ENCODE measurements at regions not wholly inside any gene's neighbourhood (a gene's known extent, or its start where the extent isn't known, plus 50 kb on each side); places are given as distances from the start of the nearest gene placed in this dataset.
"Not testable (repeated sequence)": the region's sequence is repeated elsewhere in the genome, so short reads cannot be mapped to it uniquely, and the experiment has no call there.

- DNase-seq (ENCODE audit: low read depth in 3 of 3): no peak
These were observed 130.8 kb upstream of the PRR20G start for GRCh38 chr3:127418560-127419147.

- no peak for DNase-seq (ENCODE audit: low read depth in 3 of 3)
These were observed 130.1 kb upstream of the PRR20G start for GRCh38 chr3:127417709-127418559.

GRCh38 chr3:127413871-127414270, 126.0 kb upstream of the PRR20G start:
- DNase-seq (ENCODE audit: low read depth in 3 of 3): no peak

GRCh38 chr3:127413318-127413673, 125.5 kb upstream of the PRR20G start:
- no peak for DNase-seq (ENCODE audit: low read depth in 3 of 3)

DNA sequence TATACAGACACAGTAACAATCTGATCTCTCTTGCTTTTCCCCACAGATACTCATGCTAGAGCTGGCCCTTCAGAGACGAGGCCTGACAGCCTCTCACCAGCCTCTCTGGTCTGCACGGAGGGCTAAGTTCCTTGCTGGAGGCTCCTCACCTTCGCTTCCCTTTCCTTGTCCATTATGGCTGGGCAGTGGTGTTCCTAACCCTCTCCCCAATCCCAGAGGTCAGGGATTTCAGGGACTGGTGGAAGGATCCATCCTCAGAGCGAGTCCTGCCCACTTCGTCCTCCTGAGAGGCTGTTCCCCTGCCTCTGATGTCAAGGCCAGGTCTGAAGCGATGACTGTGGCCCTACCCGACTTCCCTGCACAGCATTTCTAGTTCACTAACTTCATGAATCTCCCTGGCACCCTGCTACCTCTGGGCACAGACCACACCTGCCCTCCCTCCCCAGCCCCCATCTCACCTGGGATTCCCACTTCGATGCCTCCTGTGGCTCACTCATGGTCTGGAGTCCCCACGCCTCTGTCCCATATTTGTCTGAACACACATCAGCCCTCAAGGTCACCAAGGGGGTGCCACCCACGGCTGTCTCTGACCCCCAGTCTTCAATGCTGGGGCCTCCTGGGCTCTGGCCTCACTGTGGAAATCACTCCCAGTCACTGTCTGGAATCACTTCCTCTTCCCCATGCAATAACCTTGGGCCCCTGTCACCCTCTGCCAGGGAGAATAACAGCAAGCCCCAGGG, 124.9 kb upstream of the PRR20G start:
- DNase-seq (ENCODE audit: low read depth in 3 of 3): no peak

DNA sequence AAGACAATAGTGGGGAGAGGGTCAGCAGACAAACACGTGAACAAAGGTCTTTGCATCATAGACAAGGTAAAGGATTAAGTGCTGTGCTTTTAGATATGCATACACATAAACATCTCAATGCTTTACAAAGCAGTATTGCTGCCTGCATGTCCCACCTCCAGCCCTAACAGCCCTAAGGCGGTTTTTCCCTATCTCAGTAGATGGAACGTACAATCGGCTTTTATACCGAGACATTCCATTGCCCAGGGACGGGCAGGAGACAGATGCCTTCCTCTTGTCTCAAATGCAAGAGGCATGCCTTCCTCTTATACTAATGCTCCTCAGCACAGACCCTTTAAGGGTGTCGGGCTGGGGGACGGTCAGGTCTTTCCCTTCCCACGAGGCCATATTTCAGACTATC, 124.0 kb upstream of the PRR20G start:
- not testable (repeated sequence) for DNase-seq (ENCODE audit: low read depth in 3 of 3)

DNA sequence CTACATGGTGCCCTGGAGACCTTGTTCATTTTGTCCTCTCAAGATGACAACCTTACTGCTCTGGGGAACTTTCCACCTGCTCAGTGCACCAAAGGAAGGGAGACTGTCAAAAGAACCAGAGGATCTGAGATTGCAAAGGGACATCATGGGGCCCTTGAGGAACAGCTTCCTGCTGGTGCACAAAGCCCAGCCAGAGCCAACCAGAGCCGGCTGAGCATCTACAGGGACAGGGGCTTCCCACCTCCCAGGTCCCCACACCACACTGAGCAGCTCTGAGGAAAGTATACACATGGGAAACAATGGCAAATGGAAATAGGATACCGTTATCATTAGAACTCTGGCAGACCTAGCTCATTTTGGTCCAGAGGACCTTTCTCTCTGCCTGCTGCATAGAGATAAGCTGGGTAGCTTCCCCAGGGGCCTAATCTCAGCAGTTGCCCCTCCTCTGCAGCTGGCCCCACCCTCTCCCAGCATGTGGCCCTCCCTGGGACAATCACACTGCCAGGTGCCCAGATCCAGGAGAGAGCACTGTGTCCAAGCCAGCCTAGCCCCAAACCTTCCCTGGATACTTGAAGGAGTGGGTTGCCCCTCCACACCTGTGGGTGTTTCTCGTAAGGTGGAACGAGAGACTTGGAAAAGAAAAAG, 123.4 kb upstream of the PRR20G start:
- no peak for DNase-seq (ENCODE audit: low read depth in 3 of 3)

GRCh38 chr3:127410678-127411077, 122.8 kb upstream of the PRR20G start:
- no peak for DNase-seq (ENCODE audit: low read depth in 3 of 3)

- no peak for DNase-seq (ENCODE audit: low read depth in 3 of 3)
These were observed 122.3 kb upstream of the PRR20G start for GRCh38 chr3:127410137-127410488.

DNA sequence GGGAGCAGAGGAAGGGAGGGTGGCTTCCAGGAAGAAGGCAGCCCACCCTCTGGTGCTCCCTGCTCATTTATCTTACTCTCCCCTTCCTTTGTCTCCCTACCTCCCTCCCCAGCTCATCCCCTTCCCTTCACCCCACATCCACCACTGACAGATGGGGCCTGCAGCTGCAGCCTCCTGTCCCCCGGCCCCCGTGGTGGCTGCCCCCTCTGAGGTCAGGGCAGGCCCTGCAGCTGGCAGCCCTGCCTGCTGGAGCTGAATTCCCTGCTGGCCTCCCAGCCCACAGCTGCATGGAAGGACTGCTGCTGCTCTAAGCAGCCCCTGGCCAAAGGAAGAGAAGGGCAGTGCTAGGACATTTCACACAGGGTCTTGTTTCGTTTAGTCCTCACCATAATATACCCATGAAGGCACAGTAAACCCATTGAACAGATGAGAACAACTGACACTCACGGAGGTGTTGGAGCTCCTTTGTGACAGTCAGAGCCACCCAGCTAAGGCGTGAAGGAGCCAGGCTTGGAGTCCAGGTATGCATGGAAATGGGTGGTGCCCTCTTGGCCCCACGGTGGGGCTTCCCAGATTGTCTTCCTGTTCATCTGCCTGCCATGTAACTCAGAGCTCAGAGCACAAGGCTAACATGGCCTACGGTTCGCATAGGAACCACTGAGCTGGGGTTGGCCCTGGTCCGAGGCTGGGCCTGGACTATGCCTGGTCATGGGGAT, 121.7 kb upstream of the PRR20G start:
- DNase-seq (ENCODE audit: low read depth in 3 of 3): no peak

DNA sequence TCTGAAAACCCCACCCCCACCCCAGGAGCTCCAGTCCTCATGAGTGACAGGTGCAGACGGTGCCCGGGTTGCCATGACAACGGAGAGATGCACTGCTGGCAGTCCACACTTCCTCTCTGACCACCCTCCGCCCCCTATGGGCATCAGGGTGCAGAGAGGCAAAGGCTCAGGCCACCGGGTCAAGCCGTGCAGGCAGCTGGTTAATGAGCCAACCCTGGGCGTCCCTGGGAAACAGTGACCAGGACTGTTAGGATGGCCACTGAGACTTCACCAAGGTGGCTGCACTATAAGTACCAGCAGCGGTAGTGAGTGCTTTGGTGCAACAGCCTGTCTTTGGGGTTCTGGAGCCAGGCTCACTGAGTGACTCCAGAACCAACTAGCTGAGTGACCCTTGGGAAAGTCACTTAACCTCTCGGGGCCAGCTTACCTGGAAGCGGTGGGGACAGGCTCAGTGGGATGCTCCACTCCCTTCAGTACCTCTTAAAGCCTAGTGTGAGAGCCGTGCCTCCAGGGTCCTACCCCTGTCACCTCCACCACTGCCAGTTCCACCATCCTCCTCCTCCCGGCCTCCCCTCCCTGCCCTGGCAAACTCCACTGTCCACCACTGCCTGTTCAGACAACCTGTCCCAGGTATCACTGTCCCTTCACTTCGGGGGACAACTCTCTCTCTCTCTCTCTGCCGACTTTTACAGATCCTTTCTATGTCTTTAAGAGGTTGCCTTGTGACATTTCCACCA, 121.0 kb upstream of the PRR20G start:
- DNase-seq (ENCODE audit: low read depth in 3 of 3): no peak

- no peak for DNase-seq (ENCODE audit: low read depth in 3 of 3)
These were observed 120.3 kb upstream of the PRR20G start for GRCh38 chr3:127408022-127408683.

GRCh38 chr3:127407026-127407939, 119.4 kb upstream of the PRR20G start:
- no peak for DNase-seq (ENCODE audit: low read depth in 3 of 3)

DNA sequence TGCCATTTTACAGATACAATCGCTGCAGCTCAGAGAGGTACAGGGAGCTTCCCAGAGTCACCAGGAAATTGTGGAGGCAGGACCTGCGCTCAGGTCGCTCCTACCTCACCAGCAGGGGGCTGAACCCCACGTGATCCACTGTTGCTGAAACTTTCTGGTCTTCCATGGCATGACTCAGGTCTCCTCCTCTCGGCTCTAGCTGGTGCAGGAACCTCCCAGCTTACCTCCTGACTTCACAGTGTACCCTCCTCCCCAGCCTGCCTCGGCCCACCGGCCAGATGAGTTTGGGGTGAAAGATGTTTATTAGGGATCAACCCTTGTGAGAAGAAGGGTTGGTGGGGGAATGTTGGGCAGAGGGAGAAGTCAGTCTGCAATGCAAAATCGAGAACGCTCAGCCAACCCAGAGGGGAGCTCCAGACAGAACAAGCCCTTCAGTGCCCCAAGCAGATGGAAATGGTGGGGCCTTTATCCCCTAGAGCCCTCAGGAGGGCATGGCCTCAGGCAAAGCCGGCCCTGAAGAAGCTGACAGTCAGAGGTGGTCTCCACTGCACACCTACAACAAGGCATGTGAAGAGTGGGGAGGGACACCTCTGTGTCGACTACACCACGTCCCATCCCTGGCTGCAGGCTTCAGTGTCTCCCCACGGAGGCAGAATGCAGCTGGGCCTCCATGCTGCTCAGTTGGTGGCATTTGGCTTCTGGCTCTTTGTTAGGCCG, 118.6 kb upstream of the PRR20G start:
- peak in 1 of 3 experiments; percentile 23 for DNase-seq (ENCODE audit: low read depth in 3 of 3)

- no peak for DNase-seq (ENCODE audit: low read depth in 3 of 3)
These were observed 117.9 kb upstream of the PRR20G start for GRCh38 chr3:127405791-127406190.

GRCh38 chr3:127405010-127405598, 117.3 kb upstream of the PRR20G start:
- DNase-seq (ENCODE audit: low read depth in 3 of 3): no peak

DNA sequence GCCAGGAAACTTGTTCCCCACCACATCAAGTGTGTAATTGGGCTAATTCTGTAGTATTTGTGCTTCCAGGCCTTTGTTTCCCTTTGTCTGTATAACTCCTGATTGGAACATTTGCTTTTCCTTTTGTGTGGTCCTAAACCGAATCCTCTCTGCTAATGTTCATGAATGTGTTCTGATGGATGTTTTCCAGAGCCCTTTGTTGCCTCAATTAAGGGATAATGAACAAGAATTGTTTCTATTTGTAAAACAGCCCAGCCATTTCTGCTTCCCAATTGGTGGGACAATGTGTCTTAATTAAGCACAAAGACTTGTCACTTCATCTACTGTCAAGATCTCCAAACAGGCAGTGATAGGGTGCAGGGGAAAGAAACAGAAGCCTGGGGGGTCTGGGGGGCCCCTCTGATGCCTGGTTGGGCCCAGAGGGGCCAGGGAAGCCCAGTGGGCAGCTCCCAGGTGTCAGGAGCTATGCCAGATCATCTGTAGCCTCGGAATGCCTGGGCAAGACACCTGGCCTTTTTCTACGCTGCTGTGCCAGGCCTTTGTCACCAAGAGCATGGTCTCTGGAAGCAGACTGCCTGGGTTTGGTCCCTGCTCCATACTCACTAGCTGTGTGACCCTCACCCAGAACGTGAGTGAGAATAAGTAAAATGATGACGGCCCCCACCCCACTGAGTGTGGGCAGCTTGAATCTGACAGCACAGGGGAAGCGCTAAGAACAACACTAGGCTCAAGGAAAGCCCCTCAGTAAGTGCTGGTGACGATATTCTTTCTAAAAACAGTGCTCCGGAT, 116.6 kb upstream of the PRR20G start:
- DNase-seq (ENCODE audit: low read depth in 3 of 3): no peak

DNA sequence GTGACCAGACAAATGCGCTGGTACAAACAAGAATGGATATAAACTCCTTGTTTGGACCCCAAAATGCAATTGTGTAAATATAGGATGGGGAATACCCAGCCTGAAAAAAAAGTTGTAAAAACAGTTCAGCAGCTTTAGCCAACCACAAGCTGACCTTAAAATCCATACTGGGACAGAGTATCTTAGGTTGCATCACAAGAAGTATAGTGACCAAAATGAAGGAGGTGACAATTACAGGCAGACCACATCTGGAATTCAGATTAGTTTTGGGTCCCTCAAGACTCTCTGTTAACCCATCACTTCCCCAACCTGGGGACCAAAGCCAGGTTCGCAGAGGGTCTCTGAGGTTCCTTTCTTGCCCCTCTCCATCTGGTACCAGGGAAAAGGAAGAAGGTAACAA, 115.9 kb upstream of the PRR20G start:
- no peak for DNase-seq (ENCODE audit: low read depth in 3 of 3)
